ENCODE measurements at regions not wholly inside any gene's neighbourhood (a gene's known extent, or its start where the extent isn't known, plus 50 kb on each side); places are given as distances from the start of the nearest gene placed in this dataset.

- TF ChIP-seq, protein P1, sequence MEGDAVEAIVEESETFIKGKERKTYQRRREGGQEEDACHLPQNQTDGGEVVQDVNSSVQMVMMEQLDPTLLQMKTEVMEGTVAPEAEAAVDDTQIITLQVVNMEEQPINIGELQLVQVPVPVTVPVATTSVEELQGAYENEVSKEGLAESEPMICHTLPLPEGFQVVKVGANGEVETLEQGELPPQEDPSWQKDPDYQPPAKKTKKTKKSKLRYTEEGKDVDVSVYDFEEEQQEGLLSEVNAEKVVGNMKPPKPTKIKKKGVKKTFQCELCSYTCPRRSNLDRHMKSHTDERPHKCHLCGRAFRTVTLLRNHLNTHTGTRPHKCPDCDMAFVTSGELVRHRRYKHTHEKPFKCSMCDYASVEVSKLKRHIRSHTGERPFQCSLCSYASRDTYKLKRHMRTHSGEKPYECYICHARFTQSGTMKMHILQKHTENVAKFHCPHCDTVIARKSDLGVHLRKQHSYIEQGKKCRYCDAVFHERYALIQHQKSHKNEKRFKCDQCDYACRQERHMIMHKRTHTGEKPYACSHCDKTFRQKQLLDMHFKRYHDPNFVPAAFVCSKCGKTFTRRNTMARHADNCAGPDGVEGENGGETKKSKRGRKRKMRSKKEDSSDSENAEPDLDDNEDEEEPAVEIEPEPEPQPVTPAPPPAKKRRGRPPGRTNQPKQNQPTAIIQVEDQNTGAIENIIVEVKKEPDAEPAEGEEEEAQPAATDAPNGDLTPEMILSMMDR (IDR thresholded peaks at IDR 0.05): no peak
- no peak for TF ChIP-seq POLR2A (IDR thresholded peaks at IDR 0.05)
These were observed 123.8 kb downstream of the ARL4C start for GRCh38 chr2:234373060-234373459.
